ENCODE measurements at regions not wholly inside any gene's neighbourhood (a gene's known extent, or its start where the extent isn't known, plus 50 kb on each side); places are given as distances from the start of the nearest gene placed in this dataset.
A peak's percentile ranks its signal among the peaks of the same experiment; 100 is the strongest.

- intact Hi-C loops (cut with DNase I), result no loop called here
- DNase-seq, result peak in 1 of 10 donors; percentile 35
Observed at GRCh38 chr16:86100205-86101136, 201.5 kb downstream of the IRF8 start.

- intact Hi-C loops (cut with DNase I), result no loop called here
- peak in 1 of 10 donors; percentile 24 for DNase-seq
Observed at GRCh38 chr16:86101137-86101896, 202.4 kb downstream of the IRF8 start.

GRCh38 chr16:86101897-86102157, 202.9 kb downstream of the IRF8 start:
- intact Hi-C loops (cut with DNase I), result no loop called here
- no peak for DNase-seq

DNA sequence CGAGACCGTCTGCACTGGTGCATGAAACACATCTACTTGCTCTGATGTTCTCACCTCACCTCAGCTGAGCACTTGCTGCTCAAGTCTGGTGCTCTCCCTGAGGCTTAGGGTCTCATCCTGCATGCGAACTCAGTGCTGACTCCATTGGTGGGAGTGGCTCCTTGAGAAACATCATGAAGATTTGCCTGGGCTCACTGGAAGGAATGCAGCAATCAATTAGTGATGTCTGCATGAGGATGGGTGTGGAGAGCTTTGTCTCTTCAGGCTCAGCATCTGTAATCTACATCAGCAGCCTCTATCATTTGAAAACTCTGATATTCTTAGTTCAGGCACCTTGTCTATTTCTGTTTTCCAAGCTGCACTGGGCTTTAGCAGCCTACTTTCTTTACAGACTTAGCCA, 204.4 kb downstream of the IRF8 start:
- intact Hi-C loops (cut with DNase I), result no loop called here
- peak in 1 of 10 donors; percentile 32 for DNase-seq

- no peak for DNase-seq
- intact Hi-C loops (cut with DNase I), result no loop called here
Observed at GRCh38 chr16:86104537-86105048, 205.6 kb downstream of the IRF8 start.

- DNase-seq, result peak in 1 of 10 donors; percentile 40
- intact Hi-C loops (cut with DNase I), result no loop called here
Observed at GRCh38 chr16:86107215-86107825, 208.4 kb downstream of the IRF8 start.

DNA sequence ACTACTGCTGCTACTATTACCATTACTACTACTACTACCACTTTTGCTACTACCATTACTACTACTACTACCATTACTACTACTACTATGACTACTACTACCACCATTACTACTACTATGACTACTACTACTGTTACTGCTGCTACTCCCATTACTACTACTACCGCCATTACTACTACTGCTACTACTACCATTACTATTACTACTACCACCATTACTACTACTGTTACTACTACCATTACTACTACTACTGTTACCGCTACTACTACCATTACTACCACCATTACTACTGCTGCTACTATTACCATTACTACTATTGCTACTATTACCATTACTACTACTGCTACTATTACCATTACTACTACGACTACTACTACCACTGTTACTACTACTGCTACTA, 209.1 kb downstream of the IRF8 start:
- DNase-seq, result no peak
- intact Hi-C loops (cut with DNase I), result no loop called here

GRCh38 chr16:86110134-86110533, 211.2 kb downstream of the IRF8 start:
- intact Hi-C loops (cut with DNase I), result no loop called here

GRCh38 chr16:86110726-86111125, 211.8 kb downstream of the IRF8 start:
- intact Hi-C loops (cut with DNase I), result no loop called here
- DNase-seq, result no peak

More at GRCh38 chr16:86110134-86110533, 211.2 kb downstream of the IRF8 start:
- DNase-seq, result no peak

DNA sequence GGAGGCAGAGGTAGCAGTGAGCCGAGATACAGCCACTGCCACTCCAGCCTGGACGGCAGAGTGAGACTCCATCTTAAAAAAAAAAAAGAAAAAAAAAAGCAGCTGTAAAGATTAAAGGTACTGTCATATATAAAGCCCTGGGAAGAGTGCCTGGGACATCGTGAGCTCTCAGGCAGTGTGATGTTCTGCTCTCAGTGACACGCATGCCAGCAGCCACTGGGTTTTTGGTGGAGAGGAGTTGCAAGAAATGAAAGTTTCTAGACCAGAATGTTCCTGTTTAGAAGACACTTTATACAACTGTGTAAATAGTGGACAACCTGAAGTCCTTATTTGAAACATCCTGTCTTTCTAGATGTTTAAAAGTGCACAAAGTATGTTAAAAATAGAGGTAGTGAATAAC, 213.2 kb downstream of the IRF8 start:
- intact Hi-C loops (cut with DNase I), result no loop called here
- no peak for DNase-seq

DNA sequence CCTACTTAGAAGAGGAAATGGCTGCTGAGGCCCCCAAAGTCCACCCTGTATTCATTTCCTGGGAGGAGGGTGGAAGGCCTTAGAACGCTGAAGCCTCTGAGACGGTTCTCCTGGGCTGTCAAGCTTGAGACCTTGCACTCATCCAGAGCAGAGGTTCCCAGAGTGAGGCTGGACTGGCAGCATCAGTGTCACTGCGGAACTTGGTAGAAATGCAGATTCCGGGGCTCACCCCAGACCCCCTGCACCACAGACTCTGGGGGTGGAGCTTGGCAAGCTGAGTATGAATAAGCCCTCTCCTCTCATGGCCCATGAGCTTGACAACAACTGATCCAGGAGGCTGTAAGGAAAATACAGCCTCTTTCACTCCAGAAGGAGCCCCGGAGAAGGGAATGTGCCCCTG, 218.3 kb downstream of the IRF8 start:
- intact Hi-C loops (cut with DNase I), result no loop called here
- DNase-seq, result no peak

DNA sequence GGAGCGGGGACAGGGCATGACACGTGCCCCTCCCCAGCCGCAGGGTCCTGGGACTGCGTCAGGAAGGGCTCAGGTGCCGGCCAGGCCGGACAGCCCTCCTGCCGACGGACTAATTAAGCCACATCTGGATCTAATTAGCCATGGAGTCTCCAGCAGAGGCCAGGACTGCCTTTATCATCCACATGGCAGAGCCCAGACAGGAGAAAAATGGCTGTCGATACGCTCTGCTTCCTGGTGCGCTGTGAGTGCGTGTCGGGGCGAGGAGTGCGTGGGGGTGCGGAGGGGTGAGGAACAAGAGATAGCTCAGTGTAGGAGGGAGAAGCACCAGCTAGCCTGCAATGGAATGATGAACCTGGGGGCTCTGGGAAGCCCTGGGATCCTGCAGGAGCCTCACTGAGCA, 218.8 kb downstream of the IRF8 start:
- intact Hi-C loops (cut with DNase I), result no loop called here
- DNase-seq, result no peak

GRCh38 chr16:86118467-86119307, 219.7 kb downstream of the IRF8 start:
- DNase-seq, result no peak
- intact Hi-C loops (cut with DNase I), result no loop called here

DNA sequence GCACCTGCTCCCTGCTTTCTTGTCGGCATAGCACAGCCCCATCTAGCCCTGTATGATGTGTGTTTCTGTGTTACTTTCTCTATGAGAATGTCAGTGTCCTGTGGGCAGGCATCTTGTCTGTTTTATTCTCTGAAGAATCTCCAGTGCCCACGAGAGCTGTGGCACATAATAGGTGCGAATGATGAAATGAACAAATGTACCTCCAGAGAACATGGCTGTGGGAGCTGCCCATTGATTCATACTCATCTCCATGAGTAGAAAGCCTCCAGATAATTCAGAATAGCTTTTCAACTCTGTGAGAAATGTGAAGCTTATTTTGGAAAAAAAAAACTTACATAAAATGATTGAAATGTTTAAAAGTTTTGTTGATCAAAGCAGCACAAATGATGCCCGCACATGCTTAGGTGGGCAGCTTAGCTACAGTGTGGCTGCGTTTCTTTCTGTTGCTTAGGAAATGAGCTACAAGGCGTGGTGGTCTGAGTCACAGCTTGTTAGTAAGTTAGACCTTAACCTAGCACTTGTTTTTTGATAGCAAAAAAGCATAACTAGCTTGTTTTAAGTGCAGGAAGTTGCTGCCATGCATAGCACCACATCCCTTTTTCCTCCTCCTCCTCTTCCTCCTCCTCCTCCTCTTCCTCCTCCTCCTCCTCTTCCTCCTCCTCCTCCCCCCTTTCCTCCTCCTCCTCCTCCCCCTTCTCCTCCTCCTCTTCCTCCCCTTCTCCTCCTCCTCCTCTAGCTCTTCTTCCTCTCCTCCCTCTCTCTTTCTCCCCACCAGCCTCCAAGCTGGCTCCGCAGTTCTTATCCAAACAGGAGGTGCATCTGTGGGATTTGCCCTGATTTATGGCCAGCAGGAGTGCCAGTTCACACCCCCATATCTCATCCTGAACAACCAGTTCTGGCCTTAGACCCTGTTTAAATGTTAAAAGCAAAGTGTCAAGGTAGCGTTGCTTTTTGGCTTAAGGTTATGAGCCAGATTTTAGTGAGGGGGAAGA, 221.5 kb downstream of the IRF8 start:
- intact Hi-C loops (cut with DNase I), result no loop called here
- no peak for DNase-seq

- intact Hi-C loops (cut with DNase I), result no loop called here
- DNase-seq, result no peak
Observed at GRCh38 chr16:86121374-86122010, 222.5 kb downstream of the IRF8 start.

DNA sequence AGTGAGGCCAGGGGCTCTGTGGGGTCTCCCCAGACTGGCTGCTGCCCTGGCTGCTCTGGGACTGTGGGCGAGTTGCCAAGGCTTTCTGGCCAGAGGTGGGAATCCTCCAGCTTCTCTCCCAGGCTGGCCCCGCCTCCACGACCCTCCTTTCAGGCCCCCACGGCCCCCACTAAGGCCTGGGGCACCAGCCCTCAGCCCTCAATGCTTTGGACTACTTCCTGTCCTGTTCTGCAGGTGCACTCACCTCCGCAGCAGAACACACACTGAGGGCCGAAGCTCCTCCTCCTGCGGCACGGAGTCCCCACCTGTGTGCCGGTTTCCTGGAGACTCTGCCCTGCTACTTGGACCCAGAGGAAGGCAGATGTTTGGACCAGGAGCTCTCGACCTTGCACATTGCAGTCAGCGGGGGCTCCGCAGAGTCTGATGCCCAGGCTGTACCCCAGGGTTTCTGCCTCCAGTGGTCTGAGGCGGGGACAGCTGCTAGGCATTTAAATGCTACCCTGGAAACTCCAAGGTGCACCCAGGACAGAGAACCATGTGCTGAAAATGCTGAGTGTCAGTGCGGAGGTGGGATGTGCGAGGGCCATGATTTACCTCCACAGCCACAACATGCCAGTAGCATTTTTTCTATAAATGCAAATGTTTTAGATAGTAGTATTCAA, 223.8 kb downstream of the IRF8 start:
- DNase-seq, result no peak
- intact Hi-C loops (cut with DNase I), result no loop called here

DNA sequence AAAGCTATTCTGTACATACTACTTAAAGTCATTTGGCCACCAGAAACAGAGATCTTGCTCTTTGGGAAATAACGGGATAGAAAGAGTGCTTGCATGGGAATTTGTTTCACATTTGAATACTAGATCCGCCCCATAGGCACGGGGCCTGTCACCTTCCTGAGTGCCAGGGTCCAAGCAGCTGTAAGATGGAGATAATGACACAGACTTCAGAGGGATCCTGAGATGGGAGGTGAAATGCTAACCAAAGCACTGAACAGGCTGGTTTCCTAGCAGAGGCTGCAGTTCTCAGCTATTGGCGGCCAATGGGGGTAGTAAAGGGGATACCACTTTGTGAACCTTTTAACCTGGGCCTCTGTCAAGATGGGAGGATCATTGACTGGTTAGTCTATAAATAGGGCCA, 225.4 kb downstream of the IRF8 start:
- intact Hi-C loops (cut with DNase I), result no loop called here
- DNase-seq, result no peak

DNA sequence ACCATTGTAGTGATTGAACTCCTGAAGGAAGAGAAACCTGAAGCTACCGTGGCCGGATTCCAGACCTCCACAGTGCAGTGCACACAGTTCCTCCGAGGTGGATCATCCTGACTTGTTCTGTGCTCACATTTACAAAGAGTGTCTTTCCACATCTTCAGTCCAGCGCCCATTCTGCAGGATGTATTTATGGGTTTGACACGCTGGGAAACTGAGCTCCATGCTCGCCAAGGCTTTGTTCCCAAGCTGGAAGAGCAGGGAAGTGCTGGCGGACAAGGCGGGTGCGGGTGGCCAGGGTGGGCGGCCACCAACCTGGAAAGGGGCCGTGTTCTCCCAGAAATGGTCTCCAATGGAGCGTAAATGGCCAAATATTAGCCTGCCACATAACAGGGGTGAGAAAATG, 227.9 kb downstream of the IRF8 start:
- DNase-seq, result no peak
- intact Hi-C loops (cut with DNase I), result no loop called here

Data from posterior cingulate gyrus (tissue), 11 donors.